HEK293 (cell line): ENCODE measurements at regions not wholly inside any gene's neighbourhood (a gene's known extent, or its start where the extent isn't known, plus 50 kb on each side); places are given as distances from the start of the nearest gene placed in this dataset.

Experiments used
- CTCF ChIA-PET: fragments of 350-600 bp; formaldehyde crosslinking; extraction: SDS; loops from one replicate; lab custom pipeline; 2021; ENCODE audit warnings: antibody characterized with exemption; lab: Yijun Ruan, JAX
- POLR2A ChIA-PET: fragments of 300-600 bp; formaldehyde crosslinking; extraction: SDS; loops from one replicate; lab custom pipeline; 2020; ENCODE audit warnings: antibody characterized with exemption, inconsistent platforms; lab: Yijun Ruan, JAX
- H3K27ac ChIP-seq: fragments of 200-500 bp; sonication (Bioruptor generic); 2 replicates; pipeline ENCODE4 v1.5.1; 2014; ENCODE audit warnings: low read depth, low read length, control low read depth, inconsistent platforms; ENCODE audit errors: extremely low read depth
- H3K36me3 ChIP-seq, 2 experiments: fragments of 200-500 bp in 1 of 2; sonication (Bioruptor generic) in 1 of 2; 1 replicate in 1 of 2; 2 replicates in 1 of 2; pipeline ENCODE4 v1.5.1; 2014 to 2017; ENCODE audit warnings: inconsistent platforms in 2 of 2, low read length in 2 of 2; ENCODE audit not compliant: control insufficient read depth in 2 of 2, insufficient read depth in 1 of 2
- H3K4me1 ChIP-seq: fragments of 200-500 bp; sonication (Bioruptor generic); 2 replicates; pipeline ENCODE4 v1.5.1; 2014; ENCODE audit warnings: mild to moderate bottlenecking, low read length, inconsistent platforms; ENCODE audit not compliant: control insufficient read depth, insufficient read depth
- H3K4me3 ChIP-seq: 2 replicates; pipeline ENCODE4 v1.5.1; 2011; ENCODE audit warnings: low read depth, mild to moderate bottlenecking, control low read depth, low read length, moderate library complexity
- H3K9me3 ChIP-seq: fragments of 200-500 bp; sonication (Bioruptor generic); 2 replicates; pipeline ENCODE4 v1.5.1; 2014; ENCODE audit warnings: low read depth, low read length, inconsistent platforms; ENCODE audit not compliant: control insufficient read depth, insufficient read depth
- GLI2 ChIP-seq: fragments of 450-650 bp; formaldehyde crosslinking; IDR thresholded peaks from 2 replicates; pipeline ENCODE4; 2017; ENCODE audit warnings: missing biosample characterization, missing genetic modification characterization, low read depth, borderline replicate concordance
- GLIS1 ChIP-seq: fragments of 450-650 bp; formaldehyde crosslinking; IDR thresholded peaks from 2 replicates; pipeline ENCODE4 v1.5.1; 2016; ENCODE audit warnings: missing biosample characterization, missing genetic modification characterization
- IKZF3 ChIP-seq: fragments of 450-650 bp; IDR thresholded peaks from 2 replicates; pipeline ENCODE4 v1.5.0; 2018; ENCODE audit warnings: missing biosample characterization, mild to moderate bottlenecking, missing genetic modification characterization, moderate library complexity
- KLF9 ChIP-seq: fragments of 450-650 bp; formaldehyde crosslinking; IDR thresholded peaks from 2 replicates; pipeline ENCODE4 v1.5.1; 2016; ENCODE audit warnings: missing biosample characterization, missing genetic modification characterization, low read depth
- SCRT1 ChIP-seq: fragments of 450-650 bp; formaldehyde crosslinking; IDR thresholded peaks from 2 replicates; pipeline ENCODE4 v1.5.1; 2016; ENCODE audit warnings: missing biosample characterization, missing genetic modification characterization, borderline replicate concordance
- SP7 ChIP-seq: fragments of 450-650 bp; formaldehyde crosslinking; IDR thresholded peaks from 2 replicates; pipeline ENCODE4 v1.5.1; 2016; ENCODE audit warnings: missing biosample characterization, missing genetic modification characterization
- TCF7L2 ChIP-seq: IDR thresholded peaks from 2 replicates; pipeline ENCODE4 v1.6.1; 2011; ENCODE audit warnings: low read depth, mild to moderate bottlenecking, inconsistent platforms, low read length, moderate library complexity, borderline replicate concordance
- YY1 ChIP-seq: fragments of 450-650 bp; formaldehyde crosslinking; IDR thresholded peaks from 2 replicates; pipeline ENCODE4 v1.5.1; 2018; ENCODE audit warnings: missing biosample characterization, missing genetic modification characterization
- ZBTB17 ChIP-seq: fragments of 450-650 bp; formaldehyde crosslinking; IDR thresholded peaks from 2 replicates; pipeline ENCODE4 v1.5.1; 2016; ENCODE audit warnings: missing biosample characterization, missing genetic modification characterization
- ZFHX2 ChIP-seq: fragments of 450-650 bp; formaldehyde crosslinking; conservative IDR thresholded peaks from 2 replicates; pipeline ENCODE4 v1.5.1; 2016; ENCODE audit warnings: missing biosample characterization, missing genetic modification characterization
- ZIC2 ChIP-seq: fragments of 450-650 bp; formaldehyde crosslinking; IDR thresholded peaks from 2 replicates; pipeline ENCODE4 v1.5.1; 2016; ENCODE audit warnings: missing biosample characterization, missing genetic modification characterization
- ZNF138 ChIP-seq: fragments of 450-650 bp; formaldehyde crosslinking; IDR thresholded peaks from 2 replicates; pipeline ENCODE4 v1.5.1; 2016; ENCODE audit warnings: missing biosample characterization, missing genetic modification characterization, borderline replicate concordance
- ZNF146 ChIP-seq: fragments of 450-650 bp; formaldehyde crosslinking; IDR thresholded peaks from 2 replicates; pipeline ENCODE4 v1.5.1; 2016; ENCODE audit warnings: missing biosample characterization, missing genetic modification characterization
- ZNF174 ChIP-seq: fragments of 450-650 bp; formaldehyde crosslinking; IDR thresholded peaks from 2 replicates; pipeline ENCODE4 v1.5.0; 2017; ENCODE audit warnings: missing biosample characterization, mild to moderate bottlenecking, missing genetic modification characterization
- ZNF223 ChIP-seq: fragments of 450-650 bp; formaldehyde crosslinking; IDR thresholded peaks from 2 replicates; pipeline ENCODE4 v1.5.1; 2016; ENCODE audit warnings: missing biosample characterization, missing genetic modification characterization
- ZNF433 ChIP-seq: fragments of 450-650 bp; formaldehyde crosslinking; IDR thresholded peaks from 2 replicates; pipeline ENCODE4 v1.5.1; 2016; ENCODE audit warnings: missing biosample characterization, missing genetic modification characterization, low read depth
- ZNF513 ChIP-seq: fragments of 450-650 bp; IDR thresholded peaks from 2 replicates; pipeline ENCODE4 v1.5.1; 2018; ENCODE audit warnings: missing biosample characterization, missing genetic modification characterization
- ZNF555 ChIP-seq: fragments of 450-650 bp; formaldehyde crosslinking; conservative IDR thresholded peaks from 2 replicates; pipeline ENCODE4 v1.5.1; 2017; ENCODE audit warnings: missing biosample characterization, mild to moderate bottlenecking, missing genetic modification characterization, inconsistent platforms
- ZNF629 ChIP-seq: fragments of 450-650 bp; formaldehyde crosslinking; IDR thresholded peaks from 2 replicates; pipeline ENCODE4 v1.5.1; 2017; ENCODE audit warnings: missing biosample characterization, missing genetic modification characterization
- ZXDB ChIP-seq: fragments of 450-650 bp; formaldehyde crosslinking; IDR thresholded peaks from 2 replicates; pipeline ENCODE4 v1.5.1; 2016; ENCODE audit warnings: missing biosample characterization, missing genetic modification characterization
- TF ChIP-seq, protein P1 (sequence below): fragments of 450-650 bp; formaldehyde crosslinking; IDR thresholded peaks from 2 replicates; pipeline ENCODE4 v1.5.1; 2017; ENCODE audit warnings: missing biosample characterization, missing genetic modification characterization
- TF ChIP-seq, protein P2 (sequence below): fragments of 450-650 bp; formaldehyde crosslinking; IDR thresholded peaks from 2 replicates; pipeline ENCODE4 v1.5.1; 2016; ENCODE audit warnings: missing biosample characterization, missing genetic modification characterization
- TF ChIP-seq, protein P3 (sequence below): fragments of 450-650 bp; formaldehyde crosslinking; IDR thresholded peaks from 2 replicates; pipeline ENCODE4 v1.5.1; 2016; ENCODE audit warnings: missing biosample characterization, missing genetic modification characterization

- 0 out of 2 replicates have a peak, but pooled peaks have one; percentile 8 for TF ChIP-seq KLF9
- no peak for TF ChIP-seq SCRT1 (tag by site-specific recombination)
- TF ChIP-seq ZFHX2 (tag by site-specific recombination), result peak; percentile 75; the same call in 1 of the 2 replicates
- TF ChIP-seq ZNF174 (tag by site-specific recombination), result no peak
- no peak for TF ChIP-seq TCF7L2
- TF ChIP-seq ZNF629 (tag by site-specific recombination), result no peak
- no peak for TF ChIP-seq ZNF513 (tag by site-specific recombination)
- TF ChIP-seq ZBTB17, result 0 out of 2 replicates have a peak, but pooled peaks have one; percentile 11
- TF ChIP-seq, protein P1, sequence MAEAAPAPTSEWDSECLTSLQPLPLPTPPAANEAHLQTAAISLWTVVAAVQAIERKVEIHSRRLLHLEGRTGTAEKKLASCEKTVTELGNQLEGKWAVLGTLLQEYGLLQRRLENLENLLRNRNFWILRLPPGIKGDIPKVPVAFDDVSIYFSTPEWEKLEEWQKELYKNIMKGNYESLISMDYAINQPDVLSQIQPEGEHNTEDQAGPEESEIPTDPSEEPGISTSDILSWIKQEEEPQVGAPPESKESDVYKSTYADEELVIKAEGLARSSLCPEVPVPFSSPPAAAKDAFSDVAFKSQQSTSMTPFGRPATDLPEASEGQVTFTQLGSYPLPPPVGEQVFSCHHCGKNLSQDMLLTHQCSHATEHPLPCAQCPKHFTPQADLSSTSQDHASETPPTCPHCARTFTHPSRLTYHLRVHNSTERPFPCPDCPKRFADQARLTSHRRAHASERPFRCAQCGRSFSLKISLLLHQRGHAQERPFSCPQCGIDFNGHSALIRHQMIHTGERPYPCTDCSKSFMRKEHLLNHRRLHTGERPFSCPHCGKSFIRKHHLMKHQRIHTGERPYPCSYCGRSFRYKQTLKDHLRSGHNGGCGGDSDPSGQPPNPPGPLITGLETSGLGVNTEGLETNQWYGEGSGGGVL (tag by site-specific recombination), result peak; percentile 86
- no peak for TF ChIP-seq ZNF555 (tag by site-specific recombination)
- peak; percentile 32; the same call in 1 of the 2 replicates for TF ChIP-seq GLIS1 (tag by site-specific recombination)
- TF ChIP-seq SP7, result peak; percentile 45; the same call in 1 of the 2 replicates
- TF ChIP-seq YY1 (tag by site-specific recombination), result no peak
- TF ChIP-seq IKZF3, result peak; percentile 69; the same call in 1 of the 2 replicates
- TF ChIP-seq ZIC2 (tag by site-specific recombination), result peak; percentile 64
- no peak for TF ChIP-seq GLI2 (tag by site-specific recombination)
- TF ChIP-seq ZNF138 (tag by site-specific recombination), result no peak
- TF ChIP-seq, protein P2, sequence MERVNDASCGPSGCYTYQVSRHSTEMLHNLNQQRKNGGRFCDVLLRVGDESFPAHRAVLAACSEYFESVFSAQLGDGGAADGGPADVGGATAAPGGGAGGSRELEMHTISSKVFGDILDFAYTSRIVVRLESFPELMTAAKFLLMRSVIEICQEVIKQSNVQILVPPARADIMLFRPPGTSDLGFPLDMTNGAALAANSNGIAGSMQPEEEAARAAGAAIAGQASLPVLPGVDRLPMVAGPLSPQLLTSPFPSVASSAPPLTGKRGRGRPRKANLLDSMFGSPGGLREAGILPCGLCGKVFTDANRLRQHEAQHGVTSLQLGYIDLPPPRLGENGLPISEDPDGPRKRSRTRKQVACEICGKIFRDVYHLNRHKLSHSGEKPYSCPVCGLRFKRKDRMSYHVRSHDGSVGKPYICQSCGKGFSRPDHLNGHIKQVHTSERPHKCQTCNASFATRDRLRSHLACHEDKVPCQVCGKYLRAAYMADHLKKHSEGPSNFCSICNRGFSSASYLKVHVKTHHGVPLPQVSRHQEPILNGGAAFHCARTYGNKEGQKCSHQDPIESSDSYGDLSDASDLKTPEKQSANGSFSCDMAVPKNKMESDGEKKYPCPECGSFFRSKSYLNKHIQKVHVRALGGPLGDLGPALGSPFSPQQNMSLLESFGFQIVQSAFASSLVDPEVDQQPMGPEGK (tag by site-specific recombination), result peak; percentile 71
- TF ChIP-seq, protein P3, sequence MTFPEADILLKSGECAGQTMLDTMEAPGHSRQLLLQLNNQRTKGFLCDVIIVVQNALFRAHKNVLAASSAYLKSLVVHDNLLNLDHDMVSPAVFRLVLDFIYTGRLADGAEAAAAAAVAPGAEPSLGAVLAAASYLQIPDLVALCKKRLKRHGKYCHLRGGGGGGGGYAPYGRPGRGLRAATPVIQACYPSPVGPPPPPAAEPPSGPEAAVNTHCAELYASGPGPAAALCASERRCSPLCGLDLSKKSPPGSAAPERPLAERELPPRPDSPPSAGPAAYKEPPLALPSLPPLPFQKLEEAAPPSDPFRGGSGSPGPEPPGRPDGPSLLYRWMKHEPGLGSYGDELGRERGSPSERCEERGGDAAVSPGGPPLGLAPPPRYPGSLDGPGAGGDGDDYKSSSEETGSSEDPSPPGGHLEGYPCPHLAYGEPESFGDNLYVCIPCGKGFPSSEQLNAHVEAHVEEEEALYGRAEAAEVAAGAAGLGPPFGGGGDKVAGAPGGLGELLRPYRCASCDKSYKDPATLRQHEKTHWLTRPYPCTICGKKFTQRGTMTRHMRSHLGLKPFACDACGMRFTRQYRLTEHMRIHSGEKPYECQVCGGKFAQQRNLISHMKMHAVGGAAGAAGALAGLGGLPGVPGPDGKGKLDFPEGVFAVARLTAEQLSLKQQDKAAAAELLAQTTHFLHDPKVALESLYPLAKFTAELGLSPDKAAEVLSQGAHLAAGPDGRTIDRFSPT (tag by site-specific recombination), result 0 out of 2 replicates have a peak, but pooled peaks have one; percentile 57
These were observed 210.0 kb upstream of the GSE1 start (continued) for GRCh38 chr16:85402910-85403692.

DNA sequence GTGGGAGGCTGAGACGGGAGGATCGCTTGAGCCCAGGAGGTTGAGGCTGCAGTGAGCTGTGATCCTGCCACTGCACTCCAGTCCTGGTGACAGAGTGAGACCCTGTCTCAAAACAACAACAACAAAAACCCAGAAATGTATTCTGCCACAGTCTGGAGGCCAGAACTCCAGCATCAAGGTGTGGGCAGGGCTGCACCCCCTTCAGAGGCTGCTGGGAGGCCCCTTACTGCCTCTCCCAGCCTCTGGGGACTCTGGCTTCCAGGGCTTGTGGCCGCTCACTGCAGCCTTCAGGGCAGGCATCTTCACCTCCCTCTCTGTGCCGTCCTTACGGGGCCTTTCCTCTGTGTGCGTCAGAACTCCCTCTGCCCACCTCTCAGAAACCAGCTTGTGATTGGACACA is 209.4 kb upstream of the GSE1 start:
- peak; percentile 61; the same call in 1 of the 2 replicates for TF ChIP-seq GLIS1 (tag by site-specific recombination)
- TF ChIP-seq ZNF433 (tag by site-specific recombination), result no peak
- TF ChIP-seq ZXDB (tag by site-specific recombination), result peak; percentile 76
- TF ChIP-seq ZNF223 (tag by site-specific recombination), result peak; percentile 70; the same call in 1 of the 2 replicates
- TF ChIP-seq ZNF146 (tag by site-specific recombination), result no peak
- CTCF ChIA-PET, result interaction anchor here (0.6 kb wide), 1 partner anchor 12 kb away, joined by 3 read pairs; no protein-coding TSS in a partner anchor
- Histone ChIP-seq H3K27ac (no peak overlapping the region), H3K9me3 (no peaks in the 10 kb centered on the region), H3K36me3 (no peaks in the 10 kb centered on the region), H3K4me3 (no peak overlapping the region), H3K4me1 (peaks cover 5% of the 10 kb centered on the region)
- POLR2A ChIA-PET, result no interaction called here
